Naive thymus-derived CD4-positive, alpha-beta T cell (primary cell): ENCODE measurements at regions not wholly inside any gene's neighbourhood (a gene's known extent, or its start where the extent isn't known, plus 50 kb on each side); places are given as distances from the start of the nearest gene placed in this dataset.

Experiments
- ATAC-seq: fragments of 150-1000 bp; cut with Tn5 transposase; 2 replicates; pipeline ENCODE4 v1.10.0; 2021; ENCODE audit warnings: mild to moderate bottlenecking, moderate library complexity
- CTCF ChIA-PET: fragments of 350-600 bp; sonication (Branson Sonifier 250); formaldehyde crosslinking; loops from one replicate; lab custom pipeline; 2021; ENCODE audit warnings: antibody characterized with exemption; lab: Charles Lee
- POLR2A ChIA-PET: fragments of 350-600 bp; sonication (Branson Sonifier 250); formaldehyde crosslinking; loops from one replicate; lab custom pipeline; 2021; ENCODE audit warnings: antibody characterized with exemption, inconsistent platforms; lab: Charles Lee
- DNase-seq, 9 donors: peaks; one replicate each; pipeline versions ENCODE4 v3.0.0 to v3.0.0-alpha.2; 2020 to 2022; ENCODE audit warnings: mixed read lengths in 1 of 9
- H3K27ac ChIP-seq: one replicate; pipeline ENCODE4 v1.7.0; 2013; ENCODE audit warnings: mild to moderate bottlenecking, low read depth, low read length, moderate library complexity
- H3K27me3 ChIP-seq, 2 donors: one replicate each; pipeline ENCODE4 v1.7.0; 2013; ENCODE audit warnings: low read length in 2 of 2, mild to moderate bottlenecking in 2 of 2, moderate library complexity in 2 of 2; ENCODE audit not compliant: control insufficient read depth in 2 of 2, insufficient read depth in 2 of 2
- H3K36me3 ChIP-seq, 3 experiments: 1 replicate in 2 of 3; 2 replicates in 1 of 3; pipeline ENCODE4 v1.7.0; 2013; ENCODE audit warnings: low read length in 3 of 3, mild to moderate bottlenecking in 3 of 3, moderate library complexity in 1 of 3; ENCODE audit not compliant: insufficient read depth in 3 of 3, control insufficient read depth in 2 of 3
- H3K4me1 ChIP-seq, 2 donors: one replicate each; pipeline ENCODE4 v1.7.0; 2013; ENCODE audit warnings: low read length in 2 of 2, mild to moderate bottlenecking in 2 of 2, moderate library complexity in 1 of 2; ENCODE audit not compliant: control insufficient read depth in 2 of 2, insufficient read depth in 2 of 2
- H3K4me3 ChIP-seq: 2 replicates; pipeline ENCODE4 v1.7.0; 2013; ENCODE audit warnings: mild to moderate bottlenecking, low read length
- H3K9me3 ChIP-seq, 3 experiments: 1 replicate in 2 of 3; 2 replicates in 1 of 3; pipeline ENCODE4 v1.7.0; 2013; ENCODE audit warnings: low read length in 3 of 3; ENCODE audit not compliant: control insufficient read depth in 2 of 3
- H3K27ac Mint-ChIP-seq, 9 donors: one replicate each; pipeline ENCODE4 v1.8.0; 2020 to 2022; ENCODE audit warnings: mixed read lengths in 9 of 9, mild to moderate bottlenecking in 8 of 9, moderate library complexity in 5 of 9, inconsistent platforms in 2 of 9
- H3K27me3 Mint-ChIP-seq, 5 donors: one replicate each; pipeline ENCODE4 v1.8.0; 2021 to 2022; ENCODE audit warnings: mixed read lengths in 5 of 5, mild to moderate bottlenecking in 1 of 5
- H3K36me3 Mint-ChIP-seq, 5 donors: one replicate each; pipeline ENCODE4 v1.8.0; 2020 to 2022; ENCODE audit warnings: mixed read lengths in 5 of 5, mild to moderate bottlenecking in 3 of 5, inconsistent platforms in 1 of 5
- H3K4me1 Mint-ChIP-seq, 7 donors: one replicate each; pipeline ENCODE4 v1.8.0; 2020 to 2022; ENCODE audit warnings: mixed read lengths in 7 of 7, mild to moderate bottlenecking in 3 of 7, inconsistent platforms in 1 of 7
- H3K4me3 Mint-ChIP-seq, 10 donors: one replicate each; pipeline ENCODE4 v1.8.0; 2020 to 2022; ENCODE audit warnings: mild to moderate bottlenecking in 10 of 10, mixed read lengths in 10 of 10, moderate library complexity in 6 of 10, inconsistent platforms in 2 of 10
- H3K9me3 Mint-ChIP-seq, 11 donors: one replicate each; pipeline ENCODE4 v1.8.0; 2020 to 2022; ENCODE audit warnings: mixed read lengths in 11 of 11, mild to moderate bottlenecking in 4 of 11, inconsistent platforms in 1 of 11, moderate library complexity in 1 of 11
- intact Hi-C, 2 donors: fragments of 100-400 bp; cut with micrococcal nuclease; formaldehyde crosslinking; loops; one replicate each; pipeline ENCODE4 v1.15.1; 2023

DNA sequence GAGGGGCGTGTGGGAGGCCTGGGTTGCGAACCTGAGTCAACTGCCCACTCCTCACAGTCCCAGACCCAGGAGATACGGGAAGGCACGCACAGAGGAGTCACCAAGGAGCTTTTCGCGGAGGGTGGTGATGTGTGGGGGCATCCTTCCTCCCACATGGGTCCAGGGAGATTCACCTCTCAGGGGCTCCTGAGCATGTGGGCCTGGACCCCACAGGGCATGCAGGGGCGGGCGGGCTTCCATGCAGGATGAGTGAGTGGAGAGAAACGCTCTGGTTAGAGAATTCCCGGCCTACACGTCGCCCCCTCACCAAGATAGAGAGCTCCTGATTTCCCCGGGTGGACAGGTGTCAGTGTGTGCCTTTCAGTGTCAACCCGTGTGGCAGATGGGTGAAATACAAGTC lies 641.7 kb upstream of the FZD8 start:
- Mint-ChIP-seq H3K4me1 (no peaks in the 10 kb centered on the region), H3K9me3 (peaks cover 4 to 41% (median 19%) of the 10 kb centered on the region in 11 donors), H3K4me3 (no peak overlapping the region), H3K36me3 (peaks cover 0 to 4% (median 0%) of the 10 kb centered on the region in 5 donors), H3K27ac (no peak overlapping the region), H3K27me3 (no peaks in the 10 kb centered on the region)
- Histone ChIP-seq H3K36me3 (no peaks in the 10 kb centered on the region), H3K27me3 (no peaks in the 10 kb centered on the region), H3K4me1 (no peaks in the 10 kb centered on the region), H3K9me3 (peaks cover 0 to 13% (median 0%) of the 10 kb centered on the region in 3 experiments), H3K4me3 (no peak overlapping the region), H3K27ac (no peak overlapping the region)
- ATAC-seq (no peak), DNase-seq (no peak)
- ChIA-PET CTCF (no interaction called here), POLR2A (no interaction called here)
- intact Hi-C loops: no loop called here

- CTCF ChIA-PET: no interaction called here
- no peaks in the 10 kb centered on the region for H3K4me1 ChIP-seq
- POLR2A ChIA-PET: no interaction called here
- H3K9me3 ChIP-seq: no peaks in the 10 kb centered on the region
- H3K27me3 Mint-ChIP-seq: no peaks in the 10 kb centered on the region
- no peak overlapping the region for H3K27ac ChIP-seq
- no peak overlapping the region for H3K4me3 Mint-ChIP-seq
- H3K36me3 Mint-ChIP-seq: no peaks in the 10 kb centered on the region
- no peaks in the 10 kb centered on the region for H3K4me1 Mint-ChIP-seq
- H3K4me3 ChIP-seq: no peak overlapping the region
- no peak overlapping the region for H3K27ac Mint-ChIP-seq
- no peak for DNase-seq
- peaks cover 4 to 28% (median 15%) of the 10 kb centered on the region in 11 donors for H3K9me3 Mint-ChIP-seq
- H3K27me3 ChIP-seq: no peaks in the 10 kb centered on the region
- no peaks in the 10 kb centered on the region for H3K36me3 ChIP-seq
- no peak for ATAC-seq
- intact Hi-C loops: no loop called here
These were observed 639.8 kb upstream of the FZD8 start for GRCh38 chr10:36281831-36282331.

DNA sequence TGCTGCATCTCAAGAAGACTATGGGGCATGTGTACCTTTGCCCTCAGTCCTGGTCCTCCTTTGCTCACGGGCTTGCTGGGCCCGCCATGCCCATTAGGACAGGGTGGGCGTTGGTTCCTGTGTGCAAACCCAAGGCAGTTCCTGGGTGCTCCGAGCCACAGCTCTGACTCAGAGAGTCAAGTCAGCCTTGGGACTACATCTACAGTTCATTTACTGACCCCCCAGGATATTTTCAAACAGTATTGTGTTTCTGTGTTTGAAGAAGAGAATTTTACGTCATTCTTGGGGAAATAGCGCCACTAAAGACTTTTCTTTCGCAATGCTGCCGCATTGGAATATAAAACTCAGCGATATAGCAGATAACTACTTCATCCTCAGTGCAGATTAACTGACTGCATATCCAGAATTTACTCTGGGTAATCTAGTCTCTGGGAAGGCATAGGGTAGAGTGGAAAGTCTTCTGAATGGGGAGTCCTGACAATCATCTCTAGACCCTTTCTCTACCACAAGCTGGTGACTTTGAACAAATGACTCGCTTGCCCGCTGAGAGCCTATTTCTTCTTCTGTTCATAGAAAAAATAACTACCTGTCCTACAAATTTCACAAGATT lies 638.9 kb upstream of the FZD8 start:
- no peak overlapping the region for H3K27ac Mint-ChIP-seq
- H3K36me3 Mint-ChIP-seq: no peaks in the 10 kb centered on the region
- CTCF ChIA-PET: no interaction called here
- DNase-seq (no peak), ATAC-seq (no peak)
- no peaks in the 10 kb centered on the region for H3K4me1 Mint-ChIP-seq
- Histone ChIP-seq H3K27ac (no peak overlapping the region), H3K4me1 (no peaks in the 10 kb centered on the region), H3K4me3 (no peak overlapping the region), H3K36me3 (no peaks in the 10 kb centered on the region), H3K27me3 (no peaks in the 10 kb centered on the region), H3K9me3 (no peaks in the 10 kb centered on the region)
- intact Hi-C loops: no loop called here
- H3K4me3 Mint-ChIP-seq: no peak overlapping the region
- no peaks in the 10 kb centered on the region for H3K27me3 Mint-ChIP-seq
- POLR2A ChIA-PET: no interaction called here
- H3K9me3 Mint-ChIP-seq: peaks cover 5 to 26% (median 13%) of the 10 kb centered on the region in 11 donors

DNA sequence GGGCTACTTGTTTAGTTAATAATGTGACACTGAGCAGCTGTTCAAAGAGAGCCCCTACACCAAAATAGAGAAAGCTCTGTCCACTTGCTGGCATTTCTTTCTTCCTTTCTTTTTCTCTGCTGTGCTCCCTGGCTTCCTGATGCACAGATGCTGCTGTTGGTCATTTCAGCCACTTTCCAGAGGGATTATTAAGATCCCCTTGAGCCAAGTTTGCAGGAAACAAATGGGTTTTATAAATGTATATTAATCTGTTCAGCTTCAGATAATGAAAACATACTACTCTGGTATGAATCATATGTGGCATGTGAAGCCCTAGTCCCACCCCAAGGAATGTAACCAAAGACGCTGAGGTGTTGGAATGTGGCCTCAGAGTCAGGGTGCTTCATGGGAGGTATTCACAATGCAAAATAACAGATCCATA lies 638.2 kb upstream of the FZD8 start:
- Histone ChIP-seq H3K27me3 (no peaks in the 10 kb centered on the region), H3K9me3 (no peaks in the 10 kb centered on the region), H3K4me1 (no peaks in the 10 kb centered on the region), H3K36me3 (no peaks in the 10 kb centered on the region), H3K27ac (no peak overlapping the region), H3K4me3 (no peak overlapping the region)
- Mint-ChIP-seq H3K4me3 (no peak overlapping the region), H3K27me3 (no peaks in the 10 kb centered on the region), H3K27ac (no peak overlapping the region), H3K9me3 (peaks cover 6 to 30% (median 11%) of the 10 kb centered on the region in 11 donors), H3K36me3 (no peaks in the 10 kb centered on the region), H3K4me1 (no peaks in the 10 kb centered on the region)
- no peak for ATAC-seq
- intact Hi-C loops: no loop called here
- no peak for DNase-seq
- POLR2A ChIA-PET: no interaction called here
- CTCF ChIA-PET: no interaction called here

GRCh38 chr10:36278176-36278575 lies 636.1 kb upstream of the FZD8 start:
- peaks cover 0 to 5% (median 0%) of the 10 kb centered on the region in 3 experiments for H3K9me3 ChIP-seq
- no peak overlapping the region for H3K4me3 Mint-ChIP-seq
- no peaks in the 10 kb centered on the region for H3K27me3 ChIP-seq
- no peak overlapping the region for H3K4me3 ChIP-seq
- no peaks in the 10 kb centered on the region for H3K27me3 Mint-ChIP-seq
- no peak overlapping the region for H3K27ac Mint-ChIP-seq
- CTCF ChIA-PET: no interaction called here
- H3K36me3 Mint-ChIP-seq: no peaks in the 10 kb centered on the region
- no peak overlapping the region for H3K27ac ChIP-seq
- H3K4me1 Mint-ChIP-seq: no peaks in the 10 kb centered on the region
- ATAC-seq (no peak), DNase-seq (no peak)
- H3K9me3 Mint-ChIP-seq: peaks cover 8 to 39% (median 17%) of the 10 kb centered on the region in 11 donors
- H3K36me3 ChIP-seq: no peaks in the 10 kb centered on the region
- intact Hi-C loops: no loop called here
- no peaks in the 10 kb centered on the region for H3K4me1 ChIP-seq
- POLR2A ChIA-PET: no interaction called here

GRCh38 chr10:36277459-36277858 lies 635.4 kb upstream of the FZD8 start:
- no peak overlapping the region for H3K27ac ChIP-seq
- POLR2A ChIA-PET: no interaction called here
- H3K27ac Mint-ChIP-seq: no peak overlapping the region
- H3K4me1 Mint-ChIP-seq: no peaks in the 10 kb centered on the region
- H3K9me3 ChIP-seq: peaks cover 0 to 5% (median 0%) of the 10 kb centered on the region in 3 experiments
- no peaks in the 10 kb centered on the region for H3K27me3 Mint-ChIP-seq
- DNase-seq (no peak), ATAC-seq (no peak)
- no peak overlapping the region for H3K4me3 Mint-ChIP-seq
- no peak overlapping the region for H3K4me3 ChIP-seq
- intact Hi-C loops: no loop called here
- no peaks in the 10 kb centered on the region for H3K27me3 ChIP-seq
- no peaks in the 10 kb centered on the region for H3K36me3 ChIP-seq
- peaks cover 7 to 38% (median 16%) of the 10 kb centered on the region in 11 donors for H3K9me3 Mint-ChIP-seq
- CTCF ChIA-PET: interaction anchor here (0.6 kb wide), 1 partner anchor 23 kb away, joined by 3 read pairs; no protein-coding TSS in a partner anchor
- no peaks in the 10 kb centered on the region for H3K36me3 Mint-ChIP-seq
- no peaks in the 10 kb centered on the region for H3K4me1 ChIP-seq
